GF-D8 (cell line): ENCODE measurements at regions not wholly inside any gene's neighbourhood (a gene's known extent, or its start where the extent isn't known, plus 50 kb on each side); places are given as distances from the start of the nearest gene placed in this dataset.

Experiments
- DNase-seq: peaks from one replicate; lab custom pipeline; 2025; lab: John Stamatoyannopoulos, UW

GRCh38 chr5:42360056-42360455 is 63.2 kb upstream of the GHR start:
- no peak for DNase-seq

GRCh38 chr5:42360616-42361314 is 62.5 kb upstream of the GHR start:
- no peak for DNase-seq

GRCh38 chr5:42361315-42361688 is 61.9 kb upstream of the GHR start:
- no peak for DNase-seq

- no peak for DNase-seq
Observed at GRCh38 chr5:42366051-42366450, 57.2 kb upstream of the GHR start.
